ENCODE measurements at regions not wholly inside any gene's neighbourhood (a gene's known extent, or its start where the extent isn't known, plus 50 kb on each side); places are given as distances from the start of the nearest gene placed in this dataset.

- Histone ChIP-seq H3K4me1 (ENCODE audit: control insufficient read depth in 1 of 2, insufficient read depth in 2 of 2, low read length in 2 of 2) (peaks cover 2 to 4% of the 10 kb centered on the region in 2 donors), H3K9me3 (ENCODE audit: control insufficient read depth, low read length) (no peaks in the 10 kb centered on the region), H3K27ac (ENCODE audit: low read depth in 1 of 2, low read length in 2 of 2) (no peak overlapping the region), H3K4me3 (ENCODE audit: low read length in 2 of 2) (no peak overlapping the region), H3K36me3 (ENCODE audit: control insufficient read depth in 1 of 2, insufficient read depth in 2 of 2, low read length in 1 of 2) (no peaks in the 10 kb centered on the region), H3K27me3 (ENCODE audit: control insufficient read depth in 1 of 2, insufficient read depth in 2 of 2, low read length in 1 of 2) (no peaks in the 10 kb centered on the region)
- no peak for DNase-seq
- 44 to 45% methylated on average over 2 of the region's 2 CpGs for WGBS, 2 donors
- ATAC-seq (ENCODE audit: low FRiP score), result no peak
- intact Hi-C loops (cut with DNase I), result no loop called here
Measured at GRCh38 chr16:48487287-48487686, 102.1 kb upstream of the SIAH1 start.

GRCh38 chr16:48481772-48482171 is 96.6 kb upstream of the SIAH1 start:
- H3K27me3 ChIP-seq (ENCODE audit: control insufficient read depth in 1 of 2, insufficient read depth in 2 of 2, low read length in 1 of 2), result no peaks in the 10 kb centered on the region
- intact Hi-C loops (cut with DNase I), result no loop called here
- ATAC-seq (ENCODE audit: low FRiP score), result no peak
- H3K36me3 ChIP-seq (ENCODE audit: control insufficient read depth in 1 of 2, insufficient read depth in 2 of 2, low read length in 1 of 2), result no peaks in the 10 kb centered on the region
- WGBS, 2 donors, result 66% methylated on average over 2 of the region's 2 CpGs
- no peak overlapping the region for H3K4me3 ChIP-seq (ENCODE audit: low read length in 2 of 2)
- no peak for DNase-seq
- no peaks in the 10 kb centered on the region for H3K4me1 ChIP-seq (ENCODE audit: control insufficient read depth in 1 of 2, insufficient read depth in 2 of 2, low read length in 2 of 2)
- H3K9me3 ChIP-seq (ENCODE audit: control insufficient read depth, low read length), result no peaks in the 10 kb centered on the region
- no peak overlapping the region for H3K27ac ChIP-seq (ENCODE audit: low read depth in 1 of 2, low read length in 2 of 2)

GRCh38 chr16:48481211-48481610 is 96.0 kb upstream of the SIAH1 start:
- no peaks in the 10 kb centered on the region for H3K27me3 ChIP-seq (ENCODE audit: control insufficient read depth in 1 of 2, insufficient read depth in 2 of 2, low read length in 1 of 2)
- H3K4me3 ChIP-seq (ENCODE audit: low read length in 2 of 2), result no peak overlapping the region
- intact Hi-C loops (cut with DNase I), result no loop called here
- H3K9me3 ChIP-seq (ENCODE audit: control insufficient read depth, low read length), result no peaks in the 10 kb centered on the region
- no peak for ATAC-seq (ENCODE audit: low FRiP score)
- H3K4me1 ChIP-seq (ENCODE audit: control insufficient read depth in 1 of 2, insufficient read depth in 2 of 2, low read length in 2 of 2), result no peaks in the 10 kb centered on the region
- 81 to 86% methylated on average over 1 of the region's 1 CpG for WGBS, 2 donors
- DNase-seq, result no peak
- no peaks in the 10 kb centered on the region for H3K36me3 ChIP-seq (ENCODE audit: control insufficient read depth in 1 of 2, insufficient read depth in 2 of 2, low read length in 1 of 2)
- H3K27ac ChIP-seq (ENCODE audit: low read depth in 1 of 2, low read length in 2 of 2), result no peak overlapping the region

GRCh38 chr16:48479955-48480354 is 94.7 kb upstream of the SIAH1 start:
- no peak for DNase-seq
- ATAC-seq (ENCODE audit: low FRiP score), result no peak
- intact Hi-C loops (cut with DNase I), result no loop called here
- no peaks in the 10 kb centered on the region for H3K9me3 ChIP-seq (ENCODE audit: control insufficient read depth, low read length)
- H3K27ac ChIP-seq (ENCODE audit: low read depth in 1 of 2, low read length in 2 of 2), result no peak overlapping the region
- no peaks in the 10 kb centered on the region for H3K27me3 ChIP-seq (ENCODE audit: control insufficient read depth in 1 of 2, insufficient read depth in 2 of 2, low read length in 1 of 2)
- H3K4me1 ChIP-seq (ENCODE audit: control insufficient read depth in 1 of 2, insufficient read depth in 2 of 2, low read length in 2 of 2), result no peaks in the 10 kb centered on the region
- WGBS, 2 donors, result 67 to 82% methylated on average over 2 of the region's 2 CpGs
- no peak overlapping the region for H3K4me3 ChIP-seq (ENCODE audit: low read length in 2 of 2)
- no peaks in the 10 kb centered on the region for H3K36me3 ChIP-seq (ENCODE audit: control insufficient read depth in 1 of 2, insufficient read depth in 2 of 2, low read length in 1 of 2)

GRCh38 chr16:48479329-48479728 is 94.1 kb upstream of the SIAH1 start:
- DNase-seq, result no peak

GRCh38 chr16:48478393-48478792 is 93.2 kb upstream of the SIAH1 start:
- no peaks in the 10 kb centered on the region for H3K9me3 ChIP-seq (ENCODE audit: control insufficient read depth, low read length)
- ATAC-seq (ENCODE audit: low FRiP score), result no peak
- H3K27ac ChIP-seq (ENCODE audit: low read depth in 1 of 2, low read length in 2 of 2), result no peak overlapping the region
- H3K4me1 ChIP-seq (ENCODE audit: control insufficient read depth in 1 of 2, insufficient read depth in 2 of 2, low read length in 2 of 2), result no peaks in the 10 kb centered on the region
- intact Hi-C loops (cut with DNase I), result no loop called here
- H3K27me3 ChIP-seq (ENCODE audit: control insufficient read depth in 1 of 2, insufficient read depth in 2 of 2, low read length in 1 of 2), result no peaks in the 10 kb centered on the region
- 33 to 39% methylated on average over 5 of the region's 5 CpGs for WGBS, 2 donors
- H3K36me3 ChIP-seq (ENCODE audit: control insufficient read depth in 1 of 2, insufficient read depth in 2 of 2, low read length in 1 of 2), result no peaks in the 10 kb centered on the region
- no peak overlapping the region for H3K4me3 ChIP-seq (ENCODE audit: low read length in 2 of 2)
- DNase-seq, result no peak

More at GRCh38 chr16:48479329-48479728, 94.1 kb upstream of the SIAH1 start:
- WGBS, 2 donors, result 92 to 95% methylated on average over 3 of the region's 3 CpGs
- no peak overlapping the region for H3K4me3 ChIP-seq (ENCODE audit: low read length in 2 of 2)
- H3K27me3 ChIP-seq (ENCODE audit: control insufficient read depth in 1 of 2, insufficient read depth in 2 of 2, low read length in 1 of 2), result no peaks in the 10 kb centered on the region
- intact Hi-C loops (cut with DNase I), result no loop called here
- H3K27ac ChIP-seq (ENCODE audit: low read depth in 1 of 2, low read length in 2 of 2), result no peak overlapping the region
- H3K9me3 ChIP-seq (ENCODE audit: control insufficient read depth, low read length), result no peaks in the 10 kb centered on the region
- no peaks in the 10 kb centered on the region for H3K4me1 ChIP-seq (ENCODE audit: control insufficient read depth in 1 of 2, insufficient read depth in 2 of 2, low read length in 2 of 2)
- no peaks in the 10 kb centered on the region for H3K36me3 ChIP-seq (ENCODE audit: control insufficient read depth in 1 of 2, insufficient read depth in 2 of 2, low read length in 1 of 2)
- ATAC-seq (ENCODE audit: low FRiP score), result no peak

- no peak overlapping the region for H3K27ac ChIP-seq (ENCODE audit: low read depth in 1 of 2, low read length in 2 of 2)
- no peak for ATAC-seq (ENCODE audit: low FRiP score)
- H3K36me3 ChIP-seq (ENCODE audit: control insufficient read depth in 1 of 2, insufficient read depth in 2 of 2, low read length in 1 of 2), result no peaks in the 10 kb centered on the region
- intact Hi-C loops (cut with DNase I), result no loop called here
- H3K4me1 ChIP-seq (ENCODE audit: control insufficient read depth in 1 of 2, insufficient read depth in 2 of 2, low read length in 2 of 2), result no peaks in the 10 kb centered on the region
- H3K4me3 ChIP-seq (ENCODE audit: low read length in 2 of 2), result no peak overlapping the region
- no peak for DNase-seq
- H3K9me3 ChIP-seq (ENCODE audit: control insufficient read depth, low read length), result no peaks in the 10 kb centered on the region
- H3K27me3 ChIP-seq (ENCODE audit: control insufficient read depth in 1 of 2, insufficient read depth in 2 of 2, low read length in 1 of 2), result no peaks in the 10 kb centered on the region
- 77% methylated on average over 5 of the region's 5 CpGs for WGBS, 2 donors
Measured at GRCh38 chr16:48471435-48471834, 86.2 kb upstream of the SIAH1 start.

- H3K36me3 ChIP-seq (ENCODE audit: control insufficient read depth in 1 of 2, insufficient read depth in 2 of 2, low read length in 1 of 2), result no peaks in the 10 kb centered on the region
- 91 to 92% methylated on average over 11 of the region's 11 CpGs for WGBS, 2 donors
- intact Hi-C loops (cut with DNase I), result no loop called here
- DNase-seq (no peak), ATAC-seq (ENCODE audit: low FRiP score) (no peak)
- H3K9me3 ChIP-seq (ENCODE audit: control insufficient read depth, low read length), result no peaks in the 10 kb centered on the region
- H3K4me1 ChIP-seq (ENCODE audit: control insufficient read depth in 1 of 2, insufficient read depth in 2 of 2, low read length in 2 of 2), result no peaks in the 10 kb centered on the region
- H3K27ac ChIP-seq (ENCODE audit: low read depth in 1 of 2, low read length in 2 of 2), result no peak overlapping the region
- H3K27me3 ChIP-seq (ENCODE audit: control insufficient read depth in 1 of 2, insufficient read depth in 2 of 2, low read length in 1 of 2), result no peaks in the 10 kb centered on the region
- no peak overlapping the region for H3K4me3 ChIP-seq (ENCODE audit: low read length in 2 of 2)
Measured at GRCh38 chr16:48462106-48462740, 77.0 kb upstream of the SIAH1 start.

GRCh38 chr16:48459167-48459566 is 74.0 kb upstream of the SIAH1 start:
- Histone ChIP-seq H3K27ac (ENCODE audit: low read depth in 1 of 2, low read length in 2 of 2) (no peak overlapping the region), H3K4me1 (ENCODE audit: control insufficient read depth in 1 of 2, insufficient read depth in 2 of 2, low read length in 2 of 2) (no peaks in the 10 kb centered on the region), H3K4me3 (ENCODE audit: low read length in 2 of 2) (no peak overlapping the region), H3K36me3 (ENCODE audit: control insufficient read depth in 1 of 2, insufficient read depth in 2 of 2, low read length in 1 of 2) (no peaks in the 10 kb centered on the region), H3K9me3 (ENCODE audit: control insufficient read depth, low read length) (no peaks in the 10 kb centered on the region), H3K27me3 (ENCODE audit: control insufficient read depth in 1 of 2, insufficient read depth in 2 of 2, low read length in 1 of 2) (no peaks in the 10 kb centered on the region)
- 81 to 88% methylated on average over 3 of the region's 3 CpGs for WGBS, 2 donors
- DNase-seq, result no peak
- intact Hi-C loops (cut with DNase I), result no loop called here
- no peak for ATAC-seq (ENCODE audit: low FRiP score)
